ENCODE measurements at regions not wholly inside any gene's neighbourhood (a gene's known extent, or its start where the extent isn't known, plus 50 kb on each side); places are given as distances from the start of the nearest gene placed in this dataset.

- TF ChIP-seq CTCF (conservative IDR thresholded peaks at IDR 0.05; ENCODE audit: low read length): no peak
- no peak for TF ChIP-seq EZH2phosphoT487 (IDR thresholded peaks at IDR 0.05; ENCODE audit: borderline replicate concordance, low read depth, low read length)
Observed at GRCh38 chr12:30870491-30871265, 55.9 kb upstream of the TSPAN11 start.
